WTC11 (cell line): ENCODE measurements at regions not wholly inside any gene's neighbourhood (a gene's known extent, or its start where the extent isn't known, plus 50 kb on each side); places are given as distances from the start of the nearest gene placed in this dataset.

Experiments
- MLX ChIP-seq: sonication (generic); formaldehyde crosslinking; IDR thresholded peaks from 2 replicates; pipeline ENCODE4 v1.8.1; 2023; ENCODE audit warnings: mild to moderate bottlenecking, missing genetic modification reagents, moderate library complexity

DNA sequence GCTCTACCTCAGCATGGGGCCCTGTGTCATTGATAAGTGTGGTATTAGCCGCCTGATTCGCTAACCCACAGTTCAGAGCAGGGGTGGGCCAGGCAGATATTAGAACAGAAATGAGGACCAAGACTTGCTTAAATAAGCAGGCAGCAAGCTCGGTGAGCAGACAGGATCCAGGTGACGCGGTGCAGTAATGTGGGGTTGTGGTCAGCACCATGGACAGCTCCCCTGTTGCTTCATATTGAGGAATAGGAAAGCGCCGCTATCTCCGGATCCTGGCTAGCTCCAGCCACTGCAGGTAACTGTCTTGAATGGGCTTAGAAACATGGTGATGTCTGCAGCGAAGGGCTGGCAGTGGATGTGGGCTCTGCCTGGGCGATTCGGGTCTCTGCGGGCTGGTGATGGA lies 51.3 kb upstream of the GPR26 start (continued):
- TF ChIP-seq MLX (CRISPR knock-in tag): no peak
